Mesenchymal stem cell (in vitro differentiated cells and primary cell): ENCODE measurements at regions not wholly inside any gene's neighbourhood (a gene's known extent, or its start where the extent isn't known, plus 50 kb on each side); places are given as distances from the start of the nearest gene placed in this dataset.

ENCODE experiments used
- DNase-seq: peaks from one replicate; pipeline ENCODE4 v3.0.0-alpha.2; 2013
- H2AFZ ChIP-seq: one replicate; pipeline ENCODE4 v1.6.1; 2013; ENCODE audit warnings: low read depth, mild to moderate bottlenecking, control low read depth, inconsistent platforms, low read length, moderate library complexity
- H2AK5ac ChIP-seq: 2 replicates; pipeline ENCODE4 v1.6.1; 2013; ENCODE audit warnings: low read length, moderate library complexity, mild to moderate bottlenecking, inconsistent platforms; ENCODE audit not compliant: severe bottlenecking
- H2BK120ac ChIP-seq: one replicate; pipeline ENCODE4 v1.6.1; 2013; ENCODE audit warnings: low read depth, mild to moderate bottlenecking, inconsistent platforms, low read length, moderate library complexity
- H2BK12ac ChIP-seq, 2 experiments: one replicate each; pipeline ENCODE4 v1.6.1; 2013; ENCODE audit warnings: inconsistent platforms in 2 of 2, low read length in 2 of 2, mild to moderate bottlenecking in 2 of 2, moderate library complexity in 2 of 2, control low read depth in 1 of 2
- H2BK15ac ChIP-seq: one replicate; pipeline ENCODE4 v1.6.1; 2013; ENCODE audit warnings: mild to moderate bottlenecking, low read depth, inconsistent platforms; ENCODE audit not compliant: poor library complexity, severe bottlenecking
- H2BK5ac ChIP-seq: 2 replicates; pipeline ENCODE4 v1.6.1; 2013; ENCODE audit warnings: low read depth, mild to moderate bottlenecking, low read length, control low read depth, inconsistent platforms; ENCODE audit not compliant: poor library complexity, severe bottlenecking
- H3K14ac ChIP-seq, 2 experiments: one replicate each; pipeline ENCODE4 v1.6.1; 2013; ENCODE audit warnings: inconsistent platforms in 2 of 2, low read length in 2 of 2, control low read depth in 1 of 2, mild to moderate bottlenecking in 1 of 2, moderate library complexity in 1 of 2
- H3K18ac ChIP-seq, 2 experiments: one replicate each; pipeline ENCODE4 v1.6.1; 2013; ENCODE audit warnings: inconsistent platforms in 2 of 2, low read length in 2 of 2, control low read depth in 1 of 2, low read depth in 1 of 2, mild to moderate bottlenecking in 1 of 2
- H3K23ac ChIP-seq, 2 experiments: one replicate each; pipeline ENCODE4 v1.6.1; 2013; ENCODE audit warnings: inconsistent platforms in 2 of 2, low read length in 2 of 2, mild to moderate bottlenecking in 2 of 2, moderate library complexity in 2 of 2, control low read depth in 1 of 2
- H3K27ac ChIP-seq: 2 replicates; pipeline ENCODE4 v1.5.1; 2013; ENCODE audit warnings: mild to moderate bottlenecking, moderate library complexity, low read length, control low read depth, inconsistent platforms; ENCODE audit not compliant: poor library complexity, severe bottlenecking
- H3K27me3 ChIP-seq, 2 experiments: 2 replicates each; pipeline versions ENCODE4 v1.6.1 to v1.7.0; 2013; ENCODE audit warnings: low read length in 2 of 2, mild to moderate bottlenecking in 2 of 2, moderate library complexity in 2 of 2, control low read depth in 1 of 2, inconsistent platforms in 1 of 2; ENCODE audit not compliant: control insufficient read depth in 1 of 2, insufficient read depth in 1 of 2
- H3K36me3 ChIP-seq, 2 experiments: 2 replicates each; pipeline versions ENCODE4 v1.6.1 to v1.7.0; 2013; ENCODE audit warnings: low read length in 2 of 2, control low read depth in 1 of 2, inconsistent platforms in 1 of 2, low read depth in 1 of 2, mild to moderate bottlenecking in 1 of 2; ENCODE audit not compliant: insufficient read depth in 2 of 2, control insufficient read depth in 1 of 2
- H3K4ac ChIP-seq, 2 experiments: one replicate each; pipeline ENCODE4 v1.6.1; 2013; ENCODE audit warnings: inconsistent platforms in 2 of 2, low read length in 2 of 2, mild to moderate bottlenecking in 2 of 2, moderate library complexity in 2 of 2, control low read depth in 1 of 2, low read depth in 1 of 2
- H3K4me1 ChIP-seq: 2 replicates; pipeline ENCODE4 v1.6.1; 2013; ENCODE audit warnings: low read depth, low read length, control low read depth; ENCODE audit not compliant: control insufficient read depth, insufficient read depth
- H3K4me2 ChIP-seq: 2 replicates; pipeline ENCODE4 v1.6.1; 2013; ENCODE audit warnings: low read length, mild to moderate bottlenecking, inconsistent platforms; ENCODE audit not compliant: poor library complexity, severe bottlenecking
- H3K4me3 ChIP-seq, 2 experiments: 2 replicates each; pipeline versions ENCODE4 v1.5.1 to v1.7.0; 2013; ENCODE audit warnings: low read length in 2 of 2, mild to moderate bottlenecking in 2 of 2, control low read depth in 1 of 2, low read depth in 1 of 2; ENCODE audit not compliant: insufficient read depth in 1 of 2
- H3K79me1 ChIP-seq: replicated peaks from 2 replicates; pipeline ENCODE4 v1.6.1; 2013; ENCODE audit warnings: mild to moderate bottlenecking, control low read depth, low read length, inconsistent platforms; ENCODE audit not compliant: poor library complexity, severe bottlenecking
- H3K9ac ChIP-seq: 2 replicates; pipeline ENCODE4 v1.7.0; 2013; ENCODE audit warnings: mild to moderate bottlenecking, low read length, moderate library complexity
- H3K9me3 ChIP-seq: 2 replicates; pipeline ENCODE4 v1.7.0; 2013; ENCODE audit warnings: mild to moderate bottlenecking, low read length; ENCODE audit not compliant: control insufficient read depth
- H4K8ac ChIP-seq: one replicate; pipeline ENCODE4 v1.6.1; 2013; ENCODE audit warnings: inconsistent platforms, mild to moderate bottlenecking, low read length, moderate library complexity
- H4K91ac ChIP-seq: one replicate; pipeline ENCODE4 v1.6.1; 2013; ENCODE audit warnings: mild to moderate bottlenecking, low read length, inconsistent platforms
- WGBS: methylation state at CpG from one replicate; pipeline ENCODE4 v1.1.7; 2013; ENCODE audit warnings: mixed read lengths; 5-methylcytosine and 5-hydroxymethylcytosine counted together

GRCh38 chr19:32232449-32232848 lies 113.0 kb upstream of the ZNF507 start:
- Histone ChIP-seq H2BK15ac (no peak overlapping the region), H3K4me1 (no peaks in the 10 kb centered on the region), H2AFZ (no peak overlapping the region), H3K79me1 (no peaks in the 10 kb centered on the region), H3K9me3 (no peaks in the 10 kb centered on the region), H3K18ac (no peak overlapping the region), H3K36me3 (no peaks in the 10 kb centered on the region), H3K4me3 (no peak overlapping the region), H2BK12ac (no peak overlapping the region), H3K4me2 (no peak overlapping the region), H2BK5ac (no peak overlapping the region), H3K4ac (no peak overlapping the region), H2AK5ac (no peak overlapping the region), H3K27me3 (peaks cover 0 to 44% of the 10 kb centered on the region in 2 experiments), H4K91ac (no peak overlapping the region), H3K9ac (no peak overlapping the region), H2BK120ac (no peak overlapping the region), H3K23ac (no peak overlapping the region), H3K27ac (no peak overlapping the region), H3K14ac (no peak overlapping the region), H4K8ac (no peak overlapping the region)
- 84% methylated on average over 5 of the region's 8 CpGs for WGBS
- no peak for DNase-seq

GRCh38 chr19:32233091-32233490 lies 112.3 kb upstream of the ZNF507 start:
- Histone ChIP-seq H4K8ac (no peak overlapping the region), H3K18ac (no peak overlapping the region), H3K9me3 (no peaks in the 10 kb centered on the region), H2AFZ (no peak overlapping the region), H3K4me3 (no peak overlapping the region), H2BK120ac (no peak overlapping the region), H3K4me2 (no peak overlapping the region), H2BK15ac (no peak overlapping the region), H4K91ac (no peak overlapping the region), H2BK5ac (no peak overlapping the region), H3K27me3 (peaks cover 0 to 40% of the 10 kb centered on the region in 2 experiments), H3K23ac (no peak overlapping the region), H3K79me1 (no peaks in the 10 kb centered on the region), H3K14ac (no peak overlapping the region), H3K36me3 (no peaks in the 10 kb centered on the region), H3K27ac (no peak overlapping the region), H2BK12ac (no peak overlapping the region), H3K4me1 (no peaks in the 10 kb centered on the region), H2AK5ac (no peak overlapping the region), H3K4ac (no peak overlapping the region), H3K9ac (no peak overlapping the region)
- DNase-seq = no peak
- WGBS = 91% methylated on average over 5 of the region's 6 CpGs

- WGBS = 76% methylated on average over 4 of the region's 4 CpGs
These were observed 111.5 kb upstream of the ZNF507 start for GRCh38 chr19:32233885-32234284.

GRCh38 chr19:32234663-32235217 lies 110.7 kb upstream of the ZNF507 start:
- no peaks in the 10 kb centered on the region for H3K36me3 ChIP-seq
- H3K79me1 ChIP-seq = no peaks in the 10 kb centered on the region
- H3K14ac ChIP-seq = no peak overlapping the region
- no peak overlapping the region for H3K23ac ChIP-seq
- no peak overlapping the region for H2BK120ac ChIP-seq
- no peak overlapping the region for H3K9ac ChIP-seq
- WGBS = no CpG with 5 or more reads among the region's 3 CpGs
- H2AK5ac ChIP-seq = no peak overlapping the region
- H3K27ac ChIP-seq = no peak overlapping the region
- no peak overlapping the region for H2AFZ ChIP-seq
- H2BK15ac ChIP-seq = no peak overlapping the region
- H4K91ac ChIP-seq = no peak overlapping the region
- no peak overlapping the region for H2BK12ac ChIP-seq
- H2BK5ac ChIP-seq = no peak overlapping the region
- H3K27me3 ChIP-seq = peaks cover 0 to 33% of the 10 kb centered on the region in 2 experiments
- DNase-seq = no peak
- no peaks in the 10 kb centered on the region for H3K9me3 ChIP-seq
- no peak overlapping the region for H3K4me3 ChIP-seq
- H3K4me2 ChIP-seq = no peak overlapping the region
- H3K18ac ChIP-seq = no peak overlapping the region
- H3K4ac ChIP-seq = no peak overlapping the region
- no peak overlapping the region for H4K8ac ChIP-seq
- no peaks in the 10 kb centered on the region for H3K4me1 ChIP-seq

More at GRCh38 chr19:32233885-32234284, 111.5 kb upstream of the ZNF507 start:
- Histone ChIP-seq H3K9me3 (no peaks in the 10 kb centered on the region), H4K8ac (no peak overlapping the region), H2BK12ac (no peak overlapping the region), H2BK5ac (no peak overlapping the region), H4K91ac (no peak overlapping the region), H3K9ac (no peak overlapping the region), H2AFZ (no peak overlapping the region), H2BK120ac (no peak overlapping the region), H3K27me3 (peaks cover 0 to 37% of the 10 kb centered on the region in 2 experiments), H2AK5ac (no peak overlapping the region), H3K27ac (no peak overlapping the region), H2BK15ac (no peak overlapping the region), H3K4me2 (no peak overlapping the region), H3K36me3 (no peaks in the 10 kb centered on the region), H3K18ac (no peak overlapping the region), H3K4me3 (no peak overlapping the region), H3K23ac (no peak overlapping the region), H3K79me1 (no peaks in the 10 kb centered on the region), H3K4me1 (no peaks in the 10 kb centered on the region), H3K14ac (no peak overlapping the region), H3K4ac (no peak overlapping the region)
- no peak for DNase-seq
